Panc1 (cell line): ENCODE measurements at regions not wholly inside any gene's neighbourhood (a gene's known extent, or its start where the extent isn't known, plus 50 kb on each side); places are given as distances from the start of the nearest gene placed in this dataset.

Experiments used
- ATAC-seq: fragments of 200-7000 bp; cut with Tn5 transposase; 2 replicates; pipeline ENCODE4 v1.9.1; 2020; ENCODE audit warnings: mild to moderate bottlenecking, moderate library complexity
- BruUV-seq: library from RNA; stranded (reverse); fragments of 400-500 nt; replicated peaks from 2 replicates; lab custom pipeline; 2021; lab: Mats Ljungman, UMichigan
- CTCF ChIA-PET: fragments of 300-600 bp; sonication (Branson Sonifier 250); formaldehyde crosslinking; loops from one replicate; lab custom pipeline; 2022; ENCODE audit warnings: antibody characterized with exemption; lab: Charles Lee
- POLR2A ChIA-PET: fragments of 300-600 bp; sonication (Branson Sonifier 250); formaldehyde crosslinking; loops from one replicate; lab custom pipeline; 2022; ENCODE audit warnings: antibody characterized with exemption; lab: Charles Lee
- DNase-seq: peaks from one replicate; pipeline ENCODE4 v3.0.0-alpha.2; 2010; ENCODE audit warnings: low read depth, low spot score
- H3K27ac ChIP-seq: 2 replicates; pipeline ENCODE4 v1.5.1; 2011; ENCODE audit warnings: mild to moderate bottlenecking, low read length, inconsistent platforms
- H3K27me3 ChIP-seq: fragments of 200-500 bp; sonication (Bioruptor generic); 2 replicates; pipeline ENCODE4 v1.6.0; 2014; ENCODE audit warnings: low read length, inconsistent platforms; ENCODE audit not compliant: control insufficient read depth, insufficient read depth
- H3K36me3 ChIP-seq: fragments of 200-500 bp; sonication (Bioruptor generic); 2 replicates; pipeline ENCODE4 v1.5.1; 2014; ENCODE audit warnings: inconsistent platforms, mild to moderate bottlenecking, low read length, moderate library complexity; ENCODE audit not compliant: control insufficient read depth, insufficient read depth
- H3K4me1 ChIP-seq: 2 replicates; pipeline ENCODE4 v1.5.1; 2011; ENCODE audit warnings: inconsistent platforms, mild to moderate bottlenecking, low read length, moderate library complexity; ENCODE audit not compliant: control insufficient read depth, insufficient read depth
- H3K4me3 ChIP-seq, 2 experiments: 2 replicates each; pipeline ENCODE4 v1.5.1; 2011 to 2012; ENCODE audit warnings: low read depth in 2 of 2, low read length in 2 of 2, mild to moderate bottlenecking in 2 of 2, inconsistent platforms in 1 of 2, moderate library complexity in 1 of 2
- H3K9me3 ChIP-seq: fragments of 200-500 bp; sonication (Bioruptor generic); 2 replicates; pipeline ENCODE4 v1.5.1; 2014; ENCODE audit warnings: low read depth, mild to moderate bottlenecking, inconsistent platforms, low read length, moderate library complexity; ENCODE audit not compliant: control insufficient read depth, insufficient read depth
- POLR2AphosphoS5 ChIP-seq: IDR thresholded peaks from 2 replicates; pipeline ENCODE4 v1.6.1; 2012; ENCODE audit warnings: mild to moderate bottlenecking, low read depth, low read length, moderate library complexity
- SIN3A ChIP-seq: IDR thresholded peaks from 2 replicates; pipeline ENCODE4 v1.6.1; 2012; ENCODE audit warnings: low read depth, mild to moderate bottlenecking, low read length, moderate library complexity, borderline replicate concordance; ENCODE audit not compliant: insufficient read depth
- TCF7L2 ChIP-seq: IDR thresholded peaks from 2 replicates; pipeline ENCODE4 v1.6.1; 2011; ENCODE audit warnings: mild to moderate bottlenecking, low read depth, low read length, inconsistent platforms
- in situ Hi-C: cut with HindIII; loops from 2 replicates; pipeline ENCODE4 v1.10.0; 2016; ENCODE audit warnings: low sequenced_read_pairs, low pct_unique_long_range_greater_than_20kb
- intact Hi-C: fragments of 100-400 bp; cut with micrococcal nuclease; formaldehyde crosslinking; loops from one replicate; pipeline ENCODE4 v1.10.0; 2022; ENCODE audit not compliant: unreplicated experiment
- TF ChIP-seq, protein P1 (sequence below), 2 experiments: IDR thresholded peaks; 2 replicates each; pipeline ENCODE4 v1.6.1; 2011 to 2012; ENCODE audit warnings: low read depth in 2 of 2, control low read depth in 1 of 2, low read length in 1 of 2, mild to moderate bottlenecking in 1 of 2, moderate library complexity in 1 of 2; ENCODE audit not compliant: insufficient read depth in 1 of 2
- TF ChIP-seq, protein P2 (sequence below): fragments of 450-650 bp; IDR thresholded peaks from 2 replicates; pipeline ENCODE4 v1.5.1; 2017; ENCODE audit warnings: mild to moderate bottlenecking

DNA sequence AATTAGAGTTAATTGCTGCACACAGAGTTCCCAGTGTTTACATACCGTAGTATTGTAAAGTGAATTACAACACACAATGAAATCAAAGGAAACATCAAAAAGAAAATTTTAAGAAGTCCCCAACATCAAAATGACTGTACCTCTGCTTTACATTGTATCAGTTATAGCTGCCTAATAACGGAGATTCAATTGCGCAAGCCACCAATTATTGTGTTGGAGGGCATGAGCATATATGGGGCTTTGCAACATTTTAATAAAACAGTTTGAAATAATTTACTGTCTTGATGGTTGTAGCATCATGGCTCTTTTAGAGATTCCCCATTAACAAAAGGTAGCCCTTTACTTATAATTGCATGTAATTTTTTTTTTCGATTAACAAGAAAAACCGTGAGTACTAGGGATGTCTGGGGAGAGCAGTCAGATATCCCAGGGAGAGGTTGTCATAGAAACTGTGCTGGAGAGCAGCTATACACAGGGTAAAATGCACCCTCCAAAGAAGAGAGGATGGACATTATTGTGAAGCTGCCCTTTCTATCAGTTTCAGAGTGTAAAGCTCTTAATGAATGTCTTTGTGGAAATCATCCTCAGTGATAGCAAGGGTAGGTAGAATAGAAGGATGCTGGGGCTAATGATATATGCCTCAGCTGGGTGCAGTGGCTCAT, 55.9 kb upstream of the BTG3 start:
- Histone ChIP-seq H3K9me3 (no peaks in the 10 kb centered on the region), H3K4me3 (no peak overlapping the region), H3K4me1 (no peaks in the 10 kb centered on the region), H3K36me3 (no peaks in the 10 kb centered on the region), H3K27me3 (no peaks in the 10 kb centered on the region), H3K27ac (no peak overlapping the region)
- in situ Hi-C loops (no loop called here), intact Hi-C loops (no loop called here)
- ATAC-seq (no peak), DNase-seq (no peak)
- ChIA-PET POLR2A (no interaction called here), CTCF (no interaction called here)
- TF ChIP-seq, protein P1, sequence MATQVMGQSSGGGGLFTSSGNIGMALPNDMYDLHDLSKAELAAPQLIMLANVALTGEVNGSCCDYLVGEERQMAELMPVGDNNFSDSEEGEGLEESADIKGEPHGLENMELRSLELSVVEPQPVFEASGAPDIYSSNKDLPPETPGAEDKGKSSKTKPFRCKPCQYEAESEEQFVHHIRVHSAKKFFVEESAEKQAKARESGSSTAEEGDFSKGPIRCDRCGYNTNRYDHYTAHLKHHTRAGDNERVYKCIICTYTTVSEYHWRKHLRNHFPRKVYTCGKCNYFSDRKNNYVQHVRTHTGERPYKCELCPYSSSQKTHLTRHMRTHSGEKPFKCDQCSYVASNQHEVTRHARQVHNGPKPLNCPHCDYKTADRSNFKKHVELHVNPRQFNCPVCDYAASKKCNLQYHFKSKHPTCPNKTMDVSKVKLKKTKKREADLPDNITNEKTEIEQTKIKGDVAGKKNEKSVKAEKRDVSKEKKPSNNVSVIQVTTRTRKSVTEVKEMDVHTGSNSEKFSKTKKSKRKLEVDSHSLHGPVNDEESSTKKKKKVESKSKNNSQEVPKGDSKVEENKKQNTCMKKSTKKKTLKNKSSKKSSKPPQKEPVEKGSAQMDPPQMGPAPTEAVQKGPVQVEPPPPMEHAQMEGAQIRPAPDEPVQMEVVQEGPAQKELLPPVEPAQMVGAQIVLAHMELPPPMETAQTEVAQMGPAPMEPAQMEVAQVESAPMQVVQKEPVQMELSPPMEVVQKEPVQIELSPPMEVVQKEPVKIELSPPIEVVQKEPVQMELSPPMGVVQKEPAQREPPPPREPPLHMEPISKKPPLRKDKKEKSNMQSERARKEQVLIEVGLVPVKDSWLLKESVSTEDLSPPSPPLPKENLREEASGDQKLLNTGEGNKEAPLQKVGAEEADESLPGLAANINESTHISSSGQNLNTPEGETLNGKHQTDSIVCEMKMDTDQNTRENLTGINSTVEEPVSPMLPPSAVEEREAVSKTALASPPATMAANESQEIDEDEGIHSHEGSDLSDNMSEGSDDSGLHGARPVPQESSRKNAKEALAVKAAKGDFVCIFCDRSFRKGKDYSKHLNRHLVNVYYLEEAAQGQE (IDR thresholded peaks at IDR 0.05; ENCODE audit: insufficient read depth in 1 of 2, low read depth in 2 of 2, low read length in 1 of 2): no peak
- TF ChIP-seq SIN3A (no peak), POLR2AphosphoS5 (no peak), TCF7L2 (no peak)
- TF ChIP-seq, protein P2, sequence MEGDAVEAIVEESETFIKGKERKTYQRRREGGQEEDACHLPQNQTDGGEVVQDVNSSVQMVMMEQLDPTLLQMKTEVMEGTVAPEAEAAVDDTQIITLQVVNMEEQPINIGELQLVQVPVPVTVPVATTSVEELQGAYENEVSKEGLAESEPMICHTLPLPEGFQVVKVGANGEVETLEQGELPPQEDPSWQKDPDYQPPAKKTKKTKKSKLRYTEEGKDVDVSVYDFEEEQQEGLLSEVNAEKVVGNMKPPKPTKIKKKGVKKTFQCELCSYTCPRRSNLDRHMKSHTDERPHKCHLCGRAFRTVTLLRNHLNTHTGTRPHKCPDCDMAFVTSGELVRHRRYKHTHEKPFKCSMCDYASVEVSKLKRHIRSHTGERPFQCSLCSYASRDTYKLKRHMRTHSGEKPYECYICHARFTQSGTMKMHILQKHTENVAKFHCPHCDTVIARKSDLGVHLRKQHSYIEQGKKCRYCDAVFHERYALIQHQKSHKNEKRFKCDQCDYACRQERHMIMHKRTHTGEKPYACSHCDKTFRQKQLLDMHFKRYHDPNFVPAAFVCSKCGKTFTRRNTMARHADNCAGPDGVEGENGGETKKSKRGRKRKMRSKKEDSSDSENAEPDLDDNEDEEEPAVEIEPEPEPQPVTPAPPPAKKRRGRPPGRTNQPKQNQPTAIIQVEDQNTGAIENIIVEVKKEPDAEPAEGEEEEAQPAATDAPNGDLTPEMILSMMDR: no peak
- BruUV-seq: no TSS peak

DNA sequence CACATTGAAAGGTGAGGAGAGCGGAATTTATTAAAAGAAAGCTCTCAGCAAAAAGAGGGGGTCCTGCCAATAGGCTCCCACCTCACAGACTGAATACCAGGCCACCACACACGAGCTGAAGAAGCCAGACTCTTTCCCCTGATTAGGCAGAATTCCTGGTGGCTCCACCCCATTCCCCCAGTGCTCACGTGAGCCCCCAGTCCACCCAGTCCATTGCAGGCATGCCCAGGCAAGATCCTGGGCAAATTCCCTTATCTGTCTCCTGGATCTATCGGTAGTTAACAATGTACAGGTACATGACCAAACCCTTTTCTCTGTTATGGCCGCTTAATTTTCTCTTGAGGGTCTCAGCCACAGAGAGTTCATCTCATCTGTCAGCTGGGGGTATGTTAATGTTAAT, 54.6 kb upstream of the BTG3 start:
- Histone ChIP-seq H3K4me1 (no peaks in the 10 kb centered on the region), H3K27me3 (no peaks in the 10 kb centered on the region; the same call in 1 of the 2 replicates), H3K4me3 (no peak overlapping the region), H3K27ac (no peak overlapping the region), H3K36me3 (no peaks in the 10 kb centered on the region), H3K9me3 (no peaks in the 10 kb centered on the region)
- in situ Hi-C loops: no loop called here
- no peak for DNase-seq
- POLR2A ChIA-PET: no interaction called here
- no peak for TF ChIP-seq TCF7L2
- TF ChIP-seq POLR2AphosphoS5: no peak
- TF ChIP-seq, protein P1 (IDR thresholded peaks at IDR 0.05; ENCODE audit: insufficient read depth in 1 of 2, low read depth in 2 of 2, low read length in 1 of 2): no peak
- no peak for TF ChIP-seq SIN3A
- TF ChIP-seq, protein P2: no peak
- intact Hi-C loops: no loop called here
- no peak for ATAC-seq
- no TSS peak for BruUV-seq
- CTCF ChIA-PET: no interaction called here
